Fibroblast of skin of scalp (primary cell): ENCODE measurements at regions not wholly inside any gene's neighbourhood (a gene's known extent, or its start where the extent isn't known, plus 50 kb on each side); places are given as distances from the start of the nearest gene placed in this dataset.
A peak's percentile ranks its signal among the peaks of the same experiment; 100 is the strongest.

Source experiments
- DNase-seq: peaks from one replicate; pipeline ENCODE4 v3.0.0-alpha.2; 2013

DNA sequence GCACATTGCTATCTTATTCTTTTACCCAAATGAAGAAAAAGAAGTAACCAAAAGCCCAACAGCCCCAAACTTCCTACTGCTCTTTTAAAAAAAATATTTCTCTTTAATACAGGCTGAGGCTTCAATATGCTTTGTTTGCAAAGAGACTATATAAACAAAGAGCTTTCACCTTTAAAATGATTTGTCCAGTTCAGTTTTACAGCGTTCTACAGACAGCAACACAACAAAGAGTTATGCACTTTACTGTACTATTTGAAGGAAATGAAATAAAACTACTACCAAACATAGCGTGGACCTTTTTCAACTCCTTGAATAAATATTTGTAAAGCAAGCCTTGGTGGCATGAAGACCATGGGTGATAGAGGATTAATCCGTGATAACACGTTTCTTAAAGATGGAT, 151.2 kb downstream of the FGF9 start:
- no peak for DNase-seq

DNA sequence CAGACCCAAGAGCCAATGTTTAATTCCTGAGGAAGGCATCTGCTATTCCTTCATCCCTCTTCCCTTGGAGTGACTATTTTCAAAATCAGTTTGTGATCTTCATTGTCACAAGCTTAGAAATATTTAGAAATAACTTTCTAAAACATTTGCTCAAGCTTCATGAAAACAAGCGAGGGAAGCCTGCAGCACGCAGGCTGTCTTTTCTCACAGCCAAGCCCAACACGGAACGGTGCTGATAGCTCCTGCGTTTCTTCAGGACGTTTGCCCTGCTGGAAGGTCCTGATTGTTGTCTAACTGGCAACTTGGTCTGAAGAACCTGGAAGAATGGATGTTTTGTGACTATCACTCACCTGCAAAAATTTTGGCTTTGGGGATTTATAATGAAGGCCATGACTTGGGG, 152.5 kb downstream of the FGF9 start:
- DNase-seq = no peak

GRCh38 chr13:21823949-21824348, 153.1 kb downstream of the FGF9 start:
- no peak for DNase-seq

- DNase-seq = no peak
These were observed 154.3 kb downstream of the FGF9 start for GRCh38 chr13:21825186-21825585.

- DNase-seq = no peak
These were observed 154.9 kb downstream of the FGF9 start for GRCh38 chr13:21825801-21826200.

DNA sequence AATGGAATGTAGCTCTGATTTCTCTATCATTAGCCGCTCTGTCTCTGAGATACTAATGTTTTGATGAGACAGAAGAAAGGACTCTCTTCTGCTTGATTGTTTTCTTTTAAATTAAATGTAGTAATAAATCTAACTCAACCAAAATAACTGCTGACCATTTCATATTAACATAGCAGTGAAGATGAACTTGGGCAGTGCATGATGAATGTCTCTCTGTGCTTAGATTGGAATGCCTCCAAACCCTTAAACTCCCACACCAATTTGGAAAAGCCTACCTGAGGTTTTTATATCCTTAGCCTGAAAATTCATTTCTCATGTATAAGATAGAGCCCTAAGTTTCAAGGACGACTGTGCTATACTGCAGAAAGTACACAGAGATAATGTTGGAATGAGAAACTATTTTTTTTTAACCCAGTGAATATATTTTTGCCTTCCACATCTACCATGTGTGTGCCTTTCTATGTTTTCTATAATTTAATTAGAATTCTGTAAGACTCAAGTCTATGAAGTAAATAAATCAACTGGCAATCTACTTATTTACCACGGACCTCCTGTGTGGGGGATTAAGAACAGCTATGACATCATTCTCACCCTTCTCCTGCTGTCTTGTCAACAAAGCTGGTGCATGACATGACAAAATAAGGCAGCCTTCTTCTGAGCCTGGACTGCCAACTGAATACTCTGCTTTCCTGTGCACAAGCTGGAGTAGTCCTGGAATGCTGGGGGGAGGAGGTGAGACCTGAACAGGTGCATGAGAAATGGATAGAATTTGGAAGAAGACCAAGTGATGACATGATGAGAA, 155.5 kb downstream of the FGF9 start:
- no peak for DNase-seq

DNA sequence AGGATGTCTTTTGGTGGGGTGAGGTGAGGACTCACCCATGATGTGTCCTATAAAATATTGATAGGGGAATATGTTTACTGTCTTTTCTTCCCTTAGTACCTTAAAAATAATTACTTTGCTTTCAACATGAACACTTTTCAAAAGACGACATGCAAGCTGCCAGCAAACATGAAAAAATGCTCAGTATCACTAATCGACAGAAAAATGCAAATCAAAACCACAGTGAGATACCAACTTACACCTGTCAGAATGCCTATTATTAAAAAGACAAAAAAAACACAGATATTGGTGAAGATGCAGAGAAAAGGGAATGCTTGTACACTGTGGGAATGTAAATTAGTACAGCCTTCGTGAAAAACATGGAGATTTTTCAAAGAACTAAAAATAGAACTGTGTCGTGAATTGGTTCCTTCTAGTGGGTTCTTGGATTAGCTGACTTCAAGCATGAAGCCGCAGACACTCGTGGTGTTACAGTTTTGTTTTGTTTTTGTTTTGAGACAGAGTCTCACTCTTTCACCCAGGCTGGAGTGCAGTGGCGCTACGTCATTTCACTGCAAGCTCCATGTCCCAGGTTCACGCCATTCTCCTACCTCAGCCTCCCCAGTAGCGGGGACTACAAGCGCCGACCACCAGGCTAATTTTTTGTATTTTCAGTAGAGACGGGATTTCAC, 160.9 kb downstream of the FGF9 start:
- no peak for DNase-seq

DNA sequence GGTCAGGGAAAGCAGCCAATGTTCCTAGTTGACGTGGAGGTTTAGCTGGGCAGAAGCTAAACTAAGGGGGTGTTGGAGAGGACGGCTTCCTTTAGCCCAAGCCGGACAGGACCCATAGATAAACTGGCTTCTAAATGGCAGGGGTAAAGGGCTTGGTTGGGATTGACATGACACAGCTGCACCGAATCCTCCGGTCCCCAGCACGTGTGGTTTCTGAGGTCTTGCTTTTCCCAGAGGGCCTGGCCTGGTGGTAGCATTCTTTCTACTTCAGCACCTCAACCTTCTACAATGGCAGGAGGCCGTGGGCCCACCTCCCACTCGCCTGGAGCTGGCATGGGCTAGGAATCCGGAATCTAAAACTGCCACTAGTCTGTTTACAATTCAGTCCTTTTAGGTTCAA, 163.0 kb downstream of the FGF9 start:
- no peak for DNase-seq

- no peak for DNase-seq
These were observed 163.6 kb downstream of the FGF9 start for GRCh38 chr13:21834521-21834920.

GRCh38 chr13:21837288-21837687, 166.4 kb downstream of the FGF9 start:
- no peak for DNase-seq

- peak; percentile 14 for DNase-seq
These were observed 167.1 kb downstream of the FGF9 start for GRCh38 chr13:21837841-21838551.

- no peak for DNase-seq
These were observed 175.7 kb downstream of the FGF9 start for GRCh38 chr13:21846605-21847004.

DNA sequence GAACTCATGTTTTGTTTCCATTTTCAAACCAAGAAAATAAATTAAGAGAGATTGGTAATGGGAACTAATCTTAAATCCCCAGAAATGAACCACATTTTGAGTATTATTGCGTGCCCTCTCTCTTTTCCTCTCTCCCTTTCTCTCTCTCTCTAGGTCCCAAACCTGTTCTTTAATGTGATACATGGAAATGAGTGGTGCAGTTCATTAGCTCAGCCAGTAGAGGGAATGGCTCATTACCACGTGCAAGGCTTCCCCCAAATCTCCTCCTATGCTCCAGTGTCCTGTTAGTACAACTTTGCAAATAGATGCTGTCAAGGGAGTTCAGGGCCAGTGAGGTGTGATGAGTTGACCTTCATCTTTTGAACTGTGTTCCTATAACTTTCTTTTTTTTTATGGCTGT, 178.4 kb downstream of the FGF9 start:
- peak; percentile 8 for DNase-seq

GRCh38 chr13:21850013-21851006, 179.4 kb downstream of the FGF9 start:
- peak; percentile 10 for DNase-seq

DNA sequence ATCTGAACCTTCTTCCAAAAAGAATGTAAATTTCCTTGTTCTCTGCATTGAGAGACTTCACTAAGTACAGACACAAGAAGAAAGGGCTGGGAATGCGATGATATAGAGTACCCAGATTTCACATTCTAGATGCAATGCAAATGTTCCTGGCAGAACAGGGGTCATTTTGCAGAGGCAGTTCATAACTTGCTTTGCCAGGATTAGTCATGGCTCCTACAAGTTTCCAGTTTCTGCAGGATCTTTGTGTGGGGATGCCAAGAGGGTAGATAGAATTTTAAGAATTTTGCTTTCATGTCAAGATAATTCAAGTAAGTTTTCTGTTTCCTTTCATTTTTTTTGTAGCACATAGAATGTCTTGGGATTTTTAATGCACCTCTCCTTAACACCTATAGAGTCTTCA, 181.2 kb downstream of the FGF9 start:
- DNase-seq = no peak

DNA sequence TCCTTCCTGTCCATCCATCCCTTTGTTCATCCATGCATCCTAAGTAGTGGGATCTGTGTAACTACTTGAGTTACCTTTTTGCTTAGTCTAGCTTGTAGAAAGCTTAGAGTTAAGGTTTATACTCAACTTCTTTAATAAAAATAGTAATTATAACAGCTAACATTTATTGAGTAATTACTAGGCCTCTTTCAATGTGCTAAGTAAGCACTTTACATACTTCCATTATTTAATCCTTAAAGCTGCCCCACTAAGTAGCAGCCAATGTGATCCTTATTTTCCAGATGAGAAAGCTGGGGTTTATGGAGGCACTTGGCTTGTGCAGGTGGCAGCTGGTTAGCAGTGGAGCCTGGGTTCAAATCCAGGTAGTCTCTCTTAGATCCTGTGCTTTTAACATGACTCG, 182.9 kb downstream of the FGF9 start:
- DNase-seq = no peak

- no peak for DNase-seq
These were observed 197.9 kb downstream of the FGF9 start for GRCh38 chr13:21868823-21869222.

- no peak for DNase-seq
These were observed 200.5 kb downstream of the FGF9 start for GRCh38 chr13:21871382-21871781.

DNA sequence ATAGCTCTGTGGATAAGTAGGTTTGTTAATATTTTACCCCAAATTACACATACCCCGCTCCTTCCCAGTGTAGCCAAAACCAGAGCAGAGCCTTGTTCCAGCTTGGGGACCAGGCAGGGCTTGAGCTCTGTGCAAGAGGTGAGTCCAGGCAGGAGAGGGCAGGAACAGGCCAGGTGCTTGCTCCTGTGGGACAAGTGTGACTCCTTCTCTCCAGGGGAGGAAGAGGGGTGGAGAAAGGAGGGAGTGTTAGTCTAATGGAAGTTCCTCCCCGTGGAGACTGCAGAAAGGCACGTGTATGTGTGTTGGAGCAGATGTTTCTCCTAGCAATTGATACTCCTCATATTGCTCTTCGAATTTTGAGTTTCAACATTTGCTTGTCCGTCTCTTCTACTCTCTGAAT, 201.0 kb downstream of the FGF9 start:
- no peak for DNase-seq

DNA sequence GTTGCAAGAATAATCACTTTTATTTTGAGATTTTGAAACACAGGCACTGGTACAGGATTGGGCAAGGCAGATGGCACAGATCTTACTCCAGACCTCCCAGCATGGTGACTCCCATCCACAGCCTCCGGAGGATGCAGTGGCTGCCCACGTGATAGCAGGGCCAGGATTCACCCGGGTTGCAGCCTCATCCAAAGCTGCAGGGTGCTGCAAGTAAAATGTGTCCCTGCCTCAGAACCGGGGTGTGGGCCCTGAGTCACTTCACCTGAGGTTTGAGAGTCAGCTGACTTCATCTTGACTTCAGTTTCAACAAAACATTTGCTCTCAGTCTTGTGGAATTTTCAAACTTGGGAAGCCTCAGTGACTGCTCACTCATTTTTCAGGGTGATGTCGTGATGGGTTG, 201.9 kb downstream of the FGF9 start:
- DNase-seq = no peak

DNA sequence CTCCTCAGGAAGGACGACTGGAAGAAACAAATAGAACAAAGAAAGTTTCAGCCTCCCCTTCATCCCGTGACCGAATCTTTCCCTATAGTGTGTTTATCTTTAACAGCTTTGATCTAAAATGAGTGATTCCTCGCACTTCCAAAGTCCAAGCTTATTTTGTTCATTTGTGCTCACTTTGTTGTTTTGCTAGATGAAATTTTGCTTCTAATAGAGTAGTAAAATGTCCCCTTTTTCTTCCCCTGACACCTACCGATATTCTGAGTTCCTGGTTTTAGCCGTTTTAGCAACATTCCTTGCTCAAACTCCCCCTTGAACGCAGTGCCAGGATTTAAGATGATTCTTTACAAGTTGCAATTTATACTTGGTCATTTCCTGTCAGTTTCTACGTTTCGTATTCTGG, 204.2 kb downstream of the FGF9 start:
- no peak for DNase-seq

DNA sequence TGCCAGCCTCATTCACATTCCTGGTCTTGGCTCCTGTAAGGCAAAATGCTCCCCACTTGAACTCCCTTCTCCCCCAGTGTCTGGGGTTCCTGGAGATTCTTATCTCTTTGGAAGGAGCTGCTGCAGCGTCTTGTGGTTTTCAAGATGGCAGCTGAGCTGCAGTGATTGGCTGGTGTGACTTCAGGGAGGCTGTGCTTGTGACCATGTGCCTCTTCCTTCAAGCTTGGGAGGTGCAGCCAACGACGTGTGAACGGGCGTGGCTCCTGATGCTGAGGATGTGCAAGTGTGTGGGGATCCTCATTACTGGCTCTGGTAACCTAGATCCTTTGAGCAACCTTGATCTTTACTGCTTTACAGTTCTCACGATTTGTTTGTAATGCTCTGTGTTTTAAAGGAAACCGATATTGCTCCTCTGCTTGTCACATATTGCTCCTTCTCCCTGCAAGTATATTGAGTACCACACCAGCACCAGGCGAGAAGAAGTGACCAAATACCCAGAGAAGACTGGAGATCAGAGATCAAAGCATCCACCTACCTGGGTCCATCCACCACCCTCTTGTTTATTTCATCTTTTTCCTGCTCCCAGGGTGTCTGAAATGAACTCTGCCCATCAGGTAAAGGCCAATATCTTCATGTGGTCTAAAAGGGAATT, 208.5 kb downstream of the FGF9 start:
- DNase-seq = no peak
